Erythroblast (primary cell): ENCODE measurements at regions not wholly inside any gene's neighbourhood (a gene's known extent, or its start where the extent isn't known, plus 50 kb on each side); places are given as distances from the start of the nearest gene placed in this dataset.
"Not testable (repeated sequence)": the region's sequence is repeated elsewhere in the genome, so short reads cannot be mapped to it uniquely, and the experiment has no call there.

Experiments
- DNase-seq, 2 experiments: peaks; one replicate each; lab custom pipeline; 2025; lab: John Stamatoyannopoulos, UW
- GATA1 ChIP-seq: IDR thresholded peaks from 2 replicates; pipeline ENCODE4 v1.6.1; 2011; ENCODE audit warnings: low read depth, mild to moderate bottlenecking, control low read depth, low read length, moderate library complexity
- POLR2A ChIP-seq: IDR thresholded peaks from 2 replicates; pipeline ENCODE4 v1.6.1; 2011; ENCODE audit warnings: mild to moderate bottlenecking, low read length

- TF ChIP-seq POLR2A = no peak
- TF ChIP-seq GATA1 = no peak
- no peak for DNase-seq
These were observed 91.8 kb upstream of the UBASH3B start for GRCh38 chr11:122563761-122564160.

- TF ChIP-seq GATA1 (no peak), POLR2A (no peak)
- DNase-seq = no peak
These were observed 95.7 kb upstream of the UBASH3B start for GRCh38 chr11:122559734-122560382.

- DNase-seq = not testable (repeated sequence)
These were observed 96.3 kb upstream of the UBASH3B start for GRCh38 chr11:122559218-122559617.

GRCh38 chr11:122557163-122557562 lies 98.4 kb upstream of the UBASH3B start:
- not testable (repeated sequence) for DNase-seq

DNA sequence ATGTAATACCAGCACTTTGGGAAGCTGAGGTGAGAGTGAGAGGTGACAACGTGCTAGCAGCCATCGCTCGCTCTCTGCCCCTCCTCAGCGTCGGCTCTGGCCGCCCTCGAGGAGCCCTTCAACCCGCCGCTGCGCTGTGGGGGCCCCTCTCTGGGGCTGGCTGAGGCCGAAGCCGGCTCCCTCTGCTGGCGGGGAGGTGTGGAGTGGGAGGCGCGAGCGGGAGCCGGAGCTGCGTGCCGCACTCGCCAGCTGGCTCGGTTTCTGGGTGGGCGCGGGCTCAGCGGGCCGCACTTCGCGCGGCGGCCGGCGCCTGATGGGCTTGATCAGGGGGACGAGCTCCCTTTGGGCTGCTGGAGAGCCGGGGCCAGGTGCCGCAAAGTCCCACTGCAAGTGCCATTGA lies 98.9 kb upstream of the UBASH3B start:
- no peak for DNase-seq

DNA sequence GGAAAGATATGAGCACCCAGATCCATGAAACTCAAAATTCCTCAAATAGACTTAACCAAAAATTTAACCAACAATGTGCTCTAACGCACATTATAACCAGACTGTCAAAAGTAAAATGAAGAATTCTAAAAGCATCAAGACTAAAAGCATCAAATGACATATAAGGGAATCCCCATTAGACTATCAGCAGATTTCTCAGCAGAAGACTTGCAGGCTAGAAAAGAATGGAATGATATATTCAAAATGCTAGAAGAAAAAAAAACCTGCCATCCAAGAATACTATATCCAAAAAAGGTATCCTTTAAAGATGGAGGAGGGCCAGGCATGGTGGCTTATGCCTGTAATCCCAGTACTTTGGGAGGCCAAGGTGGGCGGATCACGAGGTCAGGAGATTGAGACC lies 117.5 kb upstream of the UBASH3B start:
- no peak for TF ChIP-seq POLR2A
- TF ChIP-seq GATA1 = no peak
- no peak for DNase-seq

More for the DNA sequence above, 98.9 kb upstream of the UBASH3B start:
- TF ChIP-seq GATA1 (no peak), POLR2A (no peak)

GRCh38 chr11:122524898-122525297 lies 130.6 kb upstream of the UBASH3B start:
- DNase-seq = no peak
- no peak for TF ChIP-seq GATA1
- TF ChIP-seq POLR2A = no peak

- TF ChIP-seq POLR2A (no peak), GATA1 (no peak)
- no peak for DNase-seq
These were observed 131.4 kb upstream of the UBASH3B start for GRCh38 chr11:122523846-122524805.

DNA sequence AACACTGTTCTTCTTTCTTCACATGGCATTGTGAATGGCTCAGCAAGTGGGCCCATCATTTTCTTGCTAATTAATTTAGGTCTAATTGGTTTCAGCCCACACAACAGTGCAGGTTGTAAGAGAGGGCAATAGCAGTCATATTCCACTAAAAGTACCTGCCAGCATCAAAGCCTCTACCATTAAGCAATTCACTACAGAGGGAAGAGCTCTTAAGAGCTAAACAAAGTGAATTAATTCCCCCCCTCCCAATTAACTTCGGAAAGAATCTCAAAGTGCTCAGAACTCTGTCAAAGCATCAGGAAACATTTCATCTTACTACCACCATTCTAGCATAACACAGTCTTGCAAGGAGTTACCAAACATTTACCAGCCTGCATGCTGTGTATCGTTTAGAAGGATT lies 133.9 kb upstream of the UBASH3B start:
- no peak for TF ChIP-seq GATA1
- TF ChIP-seq POLR2A = no peak
- DNase-seq = no peak

DNA sequence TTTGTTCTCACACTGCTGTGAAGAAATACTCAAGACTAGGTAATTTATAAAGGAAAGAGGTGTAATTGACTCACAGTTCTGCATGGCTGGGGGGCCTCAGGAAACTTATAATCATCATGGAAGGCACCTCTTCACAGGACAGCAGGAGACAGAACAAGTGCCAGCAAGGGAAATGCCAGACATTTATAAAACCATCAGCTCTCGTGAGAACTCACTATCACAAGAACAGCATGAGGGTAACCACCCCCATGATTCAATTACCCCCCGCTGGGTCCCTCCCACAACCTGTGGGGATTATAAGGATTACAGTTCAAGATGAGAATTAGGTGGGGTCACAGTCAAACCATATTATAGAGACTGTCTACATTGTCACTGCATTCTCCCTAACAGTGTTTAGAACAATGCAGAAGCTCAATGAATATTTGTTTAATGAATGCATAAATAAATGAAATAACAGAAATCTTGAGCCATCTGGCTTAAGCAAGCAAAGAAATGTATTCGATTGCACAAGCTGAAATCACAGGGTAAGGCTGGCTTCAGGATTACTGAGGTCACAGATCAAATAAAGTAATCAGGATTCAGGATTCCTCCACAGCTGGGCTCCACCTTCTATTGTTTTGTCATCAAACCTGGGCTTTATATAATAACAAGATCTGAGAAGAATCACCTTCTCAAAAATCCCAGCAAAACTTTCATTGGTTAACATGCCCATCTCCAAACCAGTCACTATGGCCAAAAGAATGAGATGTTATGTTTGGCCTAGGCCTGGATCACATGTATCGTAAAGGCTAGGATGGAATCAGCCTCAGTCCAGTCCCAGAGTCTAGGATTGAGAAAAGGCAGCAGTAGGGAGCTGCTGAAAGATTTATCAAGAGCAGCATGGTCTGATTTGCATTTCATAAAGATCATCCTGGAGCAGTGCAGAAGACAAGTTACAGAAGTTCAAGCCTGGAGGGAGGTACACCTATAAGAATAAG lies 137.8 kb upstream of the UBASH3B start:
- no peak for DNase-seq
- TF ChIP-seq GATA1 (no peak), POLR2A (no peak)

DNA sequence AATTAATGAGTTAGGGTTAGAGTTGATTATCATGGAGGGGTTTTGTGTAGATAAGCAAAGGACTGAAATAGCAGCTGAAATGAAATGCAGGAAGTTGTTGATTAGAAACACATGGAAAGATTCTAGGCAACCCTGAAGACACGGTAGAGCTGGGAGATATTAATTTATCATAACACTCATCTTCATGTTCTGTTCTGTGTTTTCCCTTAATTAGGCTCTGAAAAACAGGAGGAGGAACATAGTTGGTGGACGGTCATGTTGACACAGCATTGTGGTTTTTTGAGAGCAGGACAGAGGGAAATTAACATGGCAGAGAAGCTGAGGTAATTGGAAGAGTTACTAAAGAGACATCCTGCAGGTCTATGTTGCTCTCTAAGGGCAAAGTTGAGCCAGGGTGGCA lies 138.8 kb upstream of the UBASH3B start:
- no peak for DNase-seq
- TF ChIP-seq POLR2A (no peak), GATA1 (no peak)

DNA sequence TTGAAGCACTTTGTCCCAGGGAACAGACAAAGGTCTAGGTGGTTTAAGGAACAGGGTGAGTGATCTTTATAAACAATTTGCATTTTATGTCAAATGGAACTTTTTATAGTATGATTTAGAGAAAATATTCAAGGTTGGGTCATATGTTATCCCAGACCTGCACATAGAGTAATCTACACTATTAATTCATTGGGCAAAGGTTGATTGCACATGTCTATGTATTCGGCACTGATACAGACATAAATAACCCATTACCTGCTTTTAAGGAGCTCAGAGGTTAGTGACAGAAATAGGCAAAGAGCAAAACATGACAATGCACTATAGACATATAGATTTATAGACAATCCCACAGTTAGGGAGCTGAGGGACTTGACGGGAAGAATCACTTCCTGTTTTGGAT lies 141.5 kb upstream of the UBASH3B start:
- no peak for DNase-seq
- no peak for TF ChIP-seq POLR2A

DNA sequence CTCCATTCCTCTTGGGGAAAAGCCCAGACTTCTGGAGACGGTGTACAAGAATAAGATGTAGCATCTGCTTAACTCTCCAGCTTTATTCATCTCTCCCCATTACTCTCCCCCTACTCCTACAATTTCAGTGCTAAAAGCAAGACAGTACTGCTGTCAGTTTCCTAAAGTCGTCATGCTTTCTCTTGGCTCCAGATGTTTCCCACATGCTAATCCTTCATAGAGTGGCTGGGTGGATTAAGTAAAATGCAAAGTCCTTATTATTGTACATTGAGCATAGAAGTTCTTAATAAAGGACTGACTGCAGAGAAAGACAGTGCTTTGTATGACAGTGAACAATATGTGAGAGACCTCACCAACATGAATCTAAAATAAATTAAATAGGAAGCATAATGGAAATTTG lies 142.2 kb upstream of the UBASH3B start:
- no peak for DNase-seq
- TF ChIP-seq POLR2A (no peak), GATA1 (no peak)
